ENCODE measurements at regions not wholly inside any gene's neighbourhood (a gene's known extent, or its start where the extent isn't known, plus 50 kb on each side); places are given as distances from the start of the nearest gene placed in this dataset.

DNA sequence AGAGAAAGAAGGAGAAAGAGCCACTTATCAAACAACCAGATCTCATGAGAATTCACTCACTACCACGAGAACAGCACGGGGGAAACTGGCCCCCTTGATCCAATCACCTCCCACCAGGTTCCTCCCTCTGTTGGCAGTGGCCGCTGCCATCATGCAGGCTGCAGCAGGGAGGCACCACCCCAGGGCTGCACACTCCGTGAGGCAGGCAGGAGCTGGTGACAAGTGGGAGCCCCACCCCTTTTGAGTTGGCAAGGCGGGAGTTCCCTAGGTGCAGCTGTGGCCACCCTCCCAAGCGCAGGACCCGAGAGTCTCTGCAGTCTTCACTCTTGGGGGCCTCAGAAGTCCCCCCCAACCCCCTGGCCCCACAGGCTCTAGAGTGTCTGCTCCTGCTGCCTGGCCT, 83.9 kb upstream of the GJB5 start:
- no peak for DNase-seq

DNA sequence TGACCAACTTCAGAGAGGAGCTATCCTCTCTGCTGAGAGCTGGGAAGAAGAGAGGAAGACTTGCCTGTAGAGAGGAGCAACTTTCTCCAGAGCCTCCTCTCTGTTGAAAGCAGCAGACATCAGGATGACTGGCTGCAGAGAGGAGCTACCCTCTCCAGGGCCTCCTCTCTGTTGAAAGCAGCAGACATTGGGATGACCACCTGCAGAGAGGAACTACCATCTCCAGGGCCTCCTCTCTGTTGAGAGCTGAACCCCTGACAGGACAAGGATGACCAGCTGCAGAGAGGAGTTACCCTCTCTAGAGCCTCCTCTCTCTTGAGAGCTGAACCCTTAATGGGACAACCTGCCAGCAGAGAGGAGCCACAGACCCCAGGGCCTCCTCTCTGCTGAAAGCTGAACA, 83.0 kb upstream of the GJB5 start:
- DNase-seq, result no peak

DNA sequence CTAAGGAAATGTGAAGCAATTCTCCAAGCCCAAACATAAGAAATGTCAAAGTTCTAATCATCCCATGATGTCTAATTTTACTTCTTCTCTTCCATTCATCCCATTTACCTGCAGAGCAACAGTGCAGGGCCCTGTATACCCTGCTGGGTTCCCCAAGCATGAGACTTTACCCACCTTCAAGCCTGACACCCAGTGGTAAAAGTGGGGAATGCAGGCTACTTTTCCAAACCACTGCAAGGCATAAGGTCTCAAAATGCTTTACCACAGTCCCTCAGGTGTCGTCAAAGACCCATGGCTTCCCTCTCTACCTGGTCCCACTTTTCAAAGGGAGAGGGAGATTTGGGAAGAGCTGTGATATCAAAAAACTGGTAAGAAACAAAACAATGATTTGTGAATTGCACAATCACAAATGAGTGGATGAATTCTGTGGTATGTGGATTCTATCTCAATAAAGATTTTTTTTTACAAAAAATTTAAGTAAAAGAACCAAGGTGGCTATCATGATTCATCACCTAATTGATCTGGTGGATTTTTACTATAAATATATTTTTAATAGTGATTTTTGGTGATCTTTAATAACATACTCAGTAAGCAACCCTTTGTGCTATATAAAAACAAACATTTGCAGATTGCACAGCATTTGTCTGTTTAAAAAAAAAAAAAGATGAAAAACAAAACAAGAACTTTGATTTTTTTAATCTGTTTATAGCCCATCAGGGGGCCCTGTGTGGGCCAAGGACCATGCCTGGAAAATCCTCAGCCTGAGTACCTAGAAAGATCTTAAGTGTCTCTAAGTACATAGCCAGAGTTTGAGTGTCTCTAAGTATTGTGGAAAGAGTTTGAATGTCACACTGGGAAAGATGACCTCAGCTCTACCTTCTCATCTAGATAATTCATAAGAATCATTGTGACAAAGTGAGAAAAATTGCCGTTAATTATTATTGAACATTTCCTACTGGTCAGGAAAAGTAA, 73.1 kb upstream of the GJB5 start:
- no peak for DNase-seq

- DNase-seq, result no peak
Observed at GRCh38 chr1:34682452-34683223, 72.2 kb upstream of the GJB5 start.

GRCh38 chr1:34683616-34684015, 71.2 kb upstream of the GJB5 start:
- DNase-seq, result no peak

DNA sequence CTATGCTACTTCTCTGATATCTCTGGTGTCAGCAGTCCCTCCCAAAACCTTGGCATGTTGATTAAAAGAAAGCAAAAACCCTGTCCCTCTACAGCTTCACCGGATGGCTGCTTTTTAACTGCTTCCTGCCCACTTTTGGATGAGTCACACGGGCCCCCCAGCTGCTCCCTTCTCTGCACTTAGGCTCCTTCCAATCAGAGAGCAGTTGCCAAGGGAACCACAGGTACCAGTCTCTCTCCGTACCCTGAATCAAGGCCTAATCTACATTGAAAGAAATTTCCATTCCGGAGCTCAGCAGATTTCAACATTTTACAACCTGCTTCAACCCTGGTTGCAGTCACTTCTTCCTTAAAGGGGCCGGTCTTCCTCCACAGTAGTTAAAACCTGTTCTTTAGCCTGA, 70.6 kb upstream of the GJB5 start:
- DNase-seq, result peak in 1 of 2 donors; percentile 32

DNA sequence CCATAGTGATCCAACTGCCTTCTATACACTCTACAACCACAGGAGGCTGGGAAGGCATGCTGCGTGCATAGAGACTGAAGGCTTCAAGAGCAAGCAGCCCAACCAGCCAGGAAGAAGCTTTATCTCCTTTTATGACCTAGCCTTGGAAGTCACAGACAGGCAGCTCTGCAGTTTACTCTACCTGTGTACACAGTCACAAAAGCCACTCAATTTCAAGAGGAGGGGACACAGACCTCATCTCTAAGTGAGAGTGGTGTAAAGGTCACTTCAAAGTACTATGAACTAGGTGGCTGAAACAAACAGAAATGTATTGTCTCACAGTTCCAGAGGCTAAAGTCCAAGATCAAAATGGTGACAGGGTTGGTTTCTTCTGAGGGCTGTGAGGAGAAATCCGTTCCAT, 69.6 kb upstream of the GJB5 start:
- no peak for DNase-seq

GRCh38 chr1:34686531-34686930, 68.3 kb upstream of the GJB5 start:
- DNase-seq, result no peak

DNA sequence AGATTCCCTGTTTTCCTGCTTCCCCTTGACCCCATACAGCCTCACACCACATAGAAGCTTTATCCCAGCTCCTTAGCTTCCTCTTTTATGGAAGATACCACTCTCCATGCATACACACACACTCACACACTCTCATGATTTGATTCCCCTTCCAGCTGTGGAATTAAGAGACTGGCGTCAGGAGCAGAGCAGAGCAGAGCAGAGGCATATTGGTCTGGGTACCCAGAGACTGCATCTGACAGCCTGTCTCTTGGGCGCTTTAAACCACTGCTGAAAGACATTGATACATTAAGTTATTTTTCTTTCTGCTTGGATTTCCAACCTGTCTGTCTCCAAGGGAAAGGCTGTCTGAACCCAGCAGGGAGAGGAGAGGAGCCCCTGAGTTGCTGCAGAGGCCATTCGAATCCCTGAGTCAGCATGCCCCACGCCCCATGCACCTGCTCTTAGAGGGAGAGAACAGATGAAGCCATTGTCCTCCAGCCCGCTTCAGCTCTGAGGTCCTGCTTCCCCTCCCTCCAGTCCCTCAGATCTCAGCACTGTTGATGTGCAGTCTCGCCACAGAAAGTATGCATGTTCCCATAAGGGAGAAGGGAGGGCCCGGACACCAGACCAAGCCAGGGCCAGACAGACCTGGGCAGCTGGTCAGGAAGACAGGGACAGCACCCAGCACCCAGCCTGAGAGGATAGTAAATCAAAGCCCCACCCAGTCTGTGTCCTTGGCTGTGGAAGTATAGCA, 66.7 kb upstream of the GJB5 start:
- DNase-seq, result no peak

DNA sequence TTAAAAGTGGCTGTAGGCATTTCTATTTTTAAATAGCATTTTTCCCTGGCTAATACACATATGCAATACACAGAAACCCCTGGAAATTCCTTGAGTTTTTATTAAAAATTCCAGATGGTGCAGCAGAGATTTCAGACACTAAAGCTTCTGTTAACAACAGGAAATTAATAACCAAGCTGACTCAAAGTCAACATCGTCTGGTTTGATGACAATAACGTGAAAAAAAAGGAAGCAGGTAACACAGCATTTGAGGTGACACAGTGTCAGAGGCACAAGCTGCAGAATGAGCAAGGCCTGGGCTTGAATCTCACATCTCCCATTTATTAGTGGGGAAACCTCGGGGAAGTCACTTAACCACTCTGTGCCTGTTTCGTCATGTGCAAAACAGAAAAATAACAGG, 64.6 kb upstream of the GJB5 start:
- no peak for DNase-seq

DNA sequence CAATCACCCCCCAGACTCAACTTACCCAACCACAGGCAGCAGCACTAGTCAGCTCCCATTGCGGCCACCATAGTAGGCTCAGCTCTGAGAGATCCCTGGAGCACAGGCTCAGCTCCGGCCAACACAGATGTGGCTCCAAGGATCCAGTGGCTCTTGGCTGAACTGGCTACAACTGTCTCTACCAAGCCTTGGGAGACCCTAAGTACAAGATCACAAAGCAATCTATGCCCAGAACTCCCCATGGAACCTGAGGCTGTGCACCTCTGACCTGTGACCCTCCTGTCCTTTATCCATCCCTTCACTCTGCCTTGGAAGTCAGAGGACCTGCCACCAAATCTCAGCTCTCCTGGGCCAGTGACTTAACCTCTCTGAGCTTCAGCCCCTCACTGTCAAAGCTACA, 61.8 kb upstream of the GJB5 start:
- no peak for DNase-seq

DNA sequence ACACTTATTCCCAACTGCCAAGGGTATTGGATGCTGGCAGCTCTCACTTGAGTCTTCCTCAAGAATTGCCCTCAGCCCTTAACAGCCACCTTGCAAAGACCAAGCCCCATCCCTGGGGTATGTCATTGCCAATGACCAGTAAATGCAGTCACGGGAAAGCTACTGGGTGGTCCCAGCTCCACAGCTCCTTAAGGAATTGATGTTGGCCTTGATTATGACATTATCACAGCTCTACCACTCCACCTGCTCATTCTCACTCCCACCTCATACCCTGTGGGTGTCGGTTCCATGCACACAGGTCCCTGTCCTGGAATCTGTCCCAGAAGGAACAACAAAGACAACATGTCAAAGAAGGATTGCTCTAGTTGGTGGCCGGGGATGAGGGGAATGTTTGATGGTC, 60.5 kb upstream of the GJB5 start:
- no peak for DNase-seq

GRCh38 chr1:34695580-34695979, 59.3 kb upstream of the GJB5 start:
- DNase-seq, result no peak

DNA sequence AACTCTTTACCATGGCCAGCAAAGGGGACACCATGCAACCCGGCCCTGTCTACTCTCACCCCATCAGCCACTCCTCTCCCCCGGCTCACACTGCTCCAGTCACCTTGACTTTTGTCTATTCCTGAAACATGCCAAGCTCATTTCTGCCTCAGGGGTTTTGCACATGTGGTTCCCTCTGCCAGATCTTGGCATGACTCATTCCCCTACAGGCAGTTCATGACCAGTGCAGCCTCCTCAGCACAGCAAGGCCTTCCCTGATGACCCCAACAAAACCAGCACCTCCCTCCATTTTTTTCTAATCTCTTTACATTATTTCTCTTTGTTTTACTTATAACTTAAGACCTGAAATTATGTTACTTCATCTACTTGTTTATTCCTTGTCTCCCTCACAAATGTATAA, 58.6 kb upstream of the GJB5 start:
- no peak for DNase-seq

DNA sequence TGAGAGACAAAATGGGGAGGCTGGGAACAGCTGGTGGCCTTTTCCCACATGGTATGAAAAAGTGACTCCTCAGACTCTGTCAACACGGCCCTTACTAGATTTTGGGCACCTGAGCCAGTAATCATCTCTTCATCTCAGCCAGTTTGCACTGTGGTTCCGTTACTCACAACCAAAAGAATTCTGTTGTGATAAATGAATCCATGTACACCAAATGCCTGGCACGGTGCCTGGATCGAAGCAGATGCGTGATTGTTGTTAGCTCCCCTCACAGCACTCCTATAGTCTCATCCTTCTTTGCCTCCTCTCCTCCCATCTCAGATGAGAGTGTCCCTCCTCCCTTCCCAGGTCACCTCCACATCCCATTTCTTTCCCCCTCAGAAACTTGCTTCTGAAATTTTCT, 57.9 kb upstream of the GJB5 start:
- no peak for DNase-seq

GRCh38 chr1:34697818-34698217, 57.0 kb upstream of the GJB5 start:
- no peak for DNase-seq

- DNase-seq, result no peak
Observed at GRCh38 chr1:34701326-34702060, 53.4 kb upstream of the GJB5 start.
